ENCODE measurements at regions not wholly inside any gene's neighbourhood (a gene's known extent, or its start where the extent isn't known, plus 50 kb on each side); places are given as distances from the start of the nearest gene placed in this dataset.

- Histone ChIP-seq H3K36me3 (ENCODE audit: control insufficient read depth, low read depth, low read length) (no peaks in the 10 kb centered on the region), H3K27me3 (ENCODE audit: control insufficient read depth, insufficient read depth, low read length) (no peaks in the 10 kb centered on the region), H3K9ac (ENCODE audit: low read length) (no peak overlapping the region), H3K27ac (ENCODE audit: low read length) (no peak overlapping the region), H3K9me3 (ENCODE audit: control insufficient read depth, low read depth, low read length) (no peaks in the 10 kb centered on the region), H3K4me1 (ENCODE audit: control insufficient read depth, low read depth, low read length) (no peaks in the 10 kb centered on the region), H3K4me3 (ENCODE audit: low read length) (no peak overlapping the region)
These were observed 115.2 kb upstream of the NXT1 start for GRCh38 chr20:23235173-23236027.

- no peaks in the 10 kb centered on the region for H3K9me3 ChIP-seq (ENCODE audit: control insufficient read depth, low read depth, low read length)
- H3K27me3 ChIP-seq (ENCODE audit: control insufficient read depth, insufficient read depth, low read length): no peaks in the 10 kb centered on the region
- no peak overlapping the region for H3K27ac ChIP-seq (ENCODE audit: low read length)
- H3K36me3 ChIP-seq (ENCODE audit: control insufficient read depth, low read depth, low read length): no peaks in the 10 kb centered on the region
- H3K4me3 ChIP-seq (ENCODE audit: low read length): no peak overlapping the region
- no peaks in the 10 kb centered on the region for H3K4me1 ChIP-seq (ENCODE audit: control insufficient read depth, low read depth, low read length)
- H3K9ac ChIP-seq (ENCODE audit: low read length): no peak overlapping the region
These were observed 116.1 kb upstream of the NXT1 start for GRCh38 chr20:23234311-23235078.

- H3K4me3 ChIP-seq (ENCODE audit: low read length): no peak overlapping the region
- H3K27ac ChIP-seq (ENCODE audit: low read length): no peak overlapping the region
- H3K27me3 ChIP-seq (ENCODE audit: control insufficient read depth, insufficient read depth, low read length): no peaks in the 10 kb centered on the region
- no peaks in the 10 kb centered on the region for H3K36me3 ChIP-seq (ENCODE audit: control insufficient read depth, low read depth, low read length)
- no peak overlapping the region for H3K9ac ChIP-seq (ENCODE audit: low read length)
- no peaks in the 10 kb centered on the region for H3K4me1 ChIP-seq (ENCODE audit: control insufficient read depth, low read depth, low read length)
- no peaks in the 10 kb centered on the region for H3K9me3 ChIP-seq (ENCODE audit: control insufficient read depth, low read depth, low read length)
These were observed 117.2 kb upstream of the NXT1 start for GRCh38 chr20:23233341-23233740.

GRCh38 chr20:23232679-23233308, 117.8 kb upstream of the NXT1 start:
- no peak overlapping the region for H3K4me3 ChIP-seq (ENCODE audit: low read length)
- no peaks in the 10 kb centered on the region for H3K9me3 ChIP-seq (ENCODE audit: control insufficient read depth, low read depth, low read length)
- no peaks in the 10 kb centered on the region for H3K4me1 ChIP-seq (ENCODE audit: control insufficient read depth, low read depth, low read length)
- H3K27me3 ChIP-seq (ENCODE audit: control insufficient read depth, insufficient read depth, low read length): no peaks in the 10 kb centered on the region
- H3K9ac ChIP-seq (ENCODE audit: low read length): no peak overlapping the region
- H3K27ac ChIP-seq (ENCODE audit: low read length): no peak overlapping the region
- no peaks in the 10 kb centered on the region for H3K36me3 ChIP-seq (ENCODE audit: control insufficient read depth, low read depth, low read length)

- H3K27ac ChIP-seq (ENCODE audit: low read length): no peak overlapping the region
- H3K9me3 ChIP-seq (ENCODE audit: control insufficient read depth, low read depth, low read length): no peaks in the 10 kb centered on the region
These were observed 118.4 kb upstream of the NXT1 start for GRCh38 chr20:23232219-23232581.

GRCh38 chr20:23231561-23232218, 118.9 kb upstream of the NXT1 start:
- H3K4me1 ChIP-seq (ENCODE audit: control insufficient read depth, low read depth, low read length): no peaks in the 10 kb centered on the region

More at GRCh38 chr20:23232219-23232581, 118.4 kb upstream of the NXT1 start:
- Histone ChIP-seq H3K4me1 (ENCODE audit: control insufficient read depth, low read depth, low read length) (no peaks in the 10 kb centered on the region), H3K9ac (ENCODE audit: low read length) (no peak overlapping the region), H3K27me3 (ENCODE audit: control insufficient read depth, insufficient read depth, low read length) (no peaks in the 10 kb centered on the region), H3K36me3 (ENCODE audit: control insufficient read depth, low read depth, low read length) (no peaks in the 10 kb centered on the region), H3K4me3 (ENCODE audit: low read length) (no peak overlapping the region)

GRCh38 chr20:23230766-23231385, 119.7 kb upstream of the NXT1 start:
- Histone ChIP-seq H3K4me1 (ENCODE audit: control insufficient read depth, low read depth, low read length) (no peaks in the 10 kb centered on the region), H3K9ac (ENCODE audit: low read length) (no peak overlapping the region), H3K27me3 (ENCODE audit: control insufficient read depth, insufficient read depth, low read length) (no peaks in the 10 kb centered on the region), H3K36me3 (ENCODE audit: control insufficient read depth, low read depth, low read length) (no peaks in the 10 kb centered on the region), H3K27ac (ENCODE audit: low read length) (no peak overlapping the region), H3K4me3 (ENCODE audit: low read length) (no peak overlapping the region), H3K9me3 (ENCODE audit: control insufficient read depth, low read depth, low read length) (no peaks in the 10 kb centered on the region)

More at GRCh38 chr20:23231561-23232218, 118.9 kb upstream of the NXT1 start:
- H3K9ac ChIP-seq (ENCODE audit: low read length): no peak overlapping the region
- no peaks in the 10 kb centered on the region for H3K27me3 ChIP-seq (ENCODE audit: control insufficient read depth, insufficient read depth, low read length)
- no peaks in the 10 kb centered on the region for H3K9me3 ChIP-seq (ENCODE audit: control insufficient read depth, low read depth, low read length)
- H3K4me3 ChIP-seq (ENCODE audit: low read length): no peak overlapping the region
- H3K27ac ChIP-seq (ENCODE audit: low read length): no peak overlapping the region
- no peaks in the 10 kb centered on the region for H3K36me3 ChIP-seq (ENCODE audit: control insufficient read depth, low read depth, low read length)

GRCh38 chr20:23229989-23230388, 120.6 kb upstream of the NXT1 start:
- no peak overlapping the region for H3K27ac ChIP-seq (ENCODE audit: low read length)
- no peak overlapping the region for H3K9ac ChIP-seq (ENCODE audit: low read length)
- no peak overlapping the region for H3K4me3 ChIP-seq (ENCODE audit: low read length)
- H3K36me3 ChIP-seq (ENCODE audit: control insufficient read depth, low read depth, low read length): no peaks in the 10 kb centered on the region
- H3K27me3 ChIP-seq (ENCODE audit: control insufficient read depth, insufficient read depth, low read length): no peaks in the 10 kb centered on the region
- H3K4me1 ChIP-seq (ENCODE audit: control insufficient read depth, low read depth, low read length): no peaks in the 10 kb centered on the region
- no peaks in the 10 kb centered on the region for H3K9me3 ChIP-seq (ENCODE audit: control insufficient read depth, low read depth, low read length)

GRCh38 chr20:23228912-23229311, 121.7 kb upstream of the NXT1 start:
- H3K4me1 ChIP-seq (ENCODE audit: control insufficient read depth, low read depth, low read length): no peaks in the 10 kb centered on the region
- no peak overlapping the region for H3K27ac ChIP-seq (ENCODE audit: low read length)

GRCh38 chr20:23227976-23228375, 122.6 kb upstream of the NXT1 start:
- Histone ChIP-seq H3K4me1 (ENCODE audit: control insufficient read depth, low read depth, low read length) (no peaks in the 10 kb centered on the region), H3K4me3 (ENCODE audit: low read length) (no peak overlapping the region), H3K27me3 (ENCODE audit: control insufficient read depth, insufficient read depth, low read length) (no peaks in the 10 kb centered on the region), H3K9ac (ENCODE audit: low read length) (no peak overlapping the region), H3K27ac (ENCODE audit: low read length) (no peak overlapping the region), H3K9me3 (ENCODE audit: control insufficient read depth, low read depth, low read length) (no peaks in the 10 kb centered on the region), H3K36me3 (ENCODE audit: control insufficient read depth, low read depth, low read length) (no peaks in the 10 kb centered on the region)

More at GRCh38 chr20:23228912-23229311, 121.7 kb upstream of the NXT1 start:
- H3K27me3 ChIP-seq (ENCODE audit: control insufficient read depth, insufficient read depth, low read length): no peaks in the 10 kb centered on the region
- no peaks in the 10 kb centered on the region for H3K36me3 ChIP-seq (ENCODE audit: control insufficient read depth, low read depth, low read length)
- no peak overlapping the region for H3K9ac ChIP-seq (ENCODE audit: low read length)
- no peaks in the 10 kb centered on the region for H3K9me3 ChIP-seq (ENCODE audit: control insufficient read depth, low read depth, low read length)
- H3K4me3 ChIP-seq (ENCODE audit: low read length): no peak overlapping the region

- Histone ChIP-seq H3K4me3 (ENCODE audit: low read length) (no peak overlapping the region), H3K9ac (ENCODE audit: low read length) (no peak overlapping the region), H3K4me1 (ENCODE audit: control insufficient read depth, low read depth, low read length) (no peaks in the 10 kb centered on the region), H3K27ac (ENCODE audit: low read length) (no peak overlapping the region), H3K27me3 (ENCODE audit: control insufficient read depth, insufficient read depth, low read length) (no peaks in the 10 kb centered on the region), H3K36me3 (ENCODE audit: control insufficient read depth, low read depth, low read length) (no peaks in the 10 kb centered on the region), H3K9me3 (ENCODE audit: control insufficient read depth, low read depth, low read length) (no peaks in the 10 kb centered on the region)
These were observed 123.3 kb upstream of the NXT1 start for GRCh38 chr20:23227274-23227673.

Measured in iPS-18a (cell line).